IMR-90 (cell line): ENCODE measurements at regions not wholly inside any gene's neighbourhood (a gene's known extent, or its start where the extent isn't known, plus 50 kb on each side); places are given as distances from the start of the nearest gene placed in this dataset.

Source experiments
- ATAC-seq: fragments of 200-7000 bp; cut with Tn5 transposase; 2 replicates; pipeline ENCODE4 v1.9.1; 2020; ENCODE audit warnings: low read depth, mild to moderate bottlenecking, moderate library complexity
- BruUV-seq: library from RNA; stranded (reverse); fragments of 400-500 nt; replicated peaks from 2 replicates; lab custom pipeline; 2021; lab: Mats Ljungman, UMichigan
- CTCF ChIA-PET: fragments of 300-600 bp; formaldehyde crosslinking; extraction: SDS; loops from one replicate; lab custom pipeline; 2021; ENCODE audit warnings: antibody characterized with exemption; lab: Yijun Ruan, JAX
- POLR2A ChIA-PET: fragments of 300-600 bp; sonication (Branson Sonifier 250); formaldehyde crosslinking; loops from one replicate; lab custom pipeline; 2022; ENCODE audit warnings: antibody characterized with exemption; ENCODE audit not compliant: unreplicated experiment; lab: Charles Lee
- DNase-seq: peaks from one replicate; pipeline ENCODE4 v3.0.0; 2013
- H2AFZ ChIP-seq: replicated peaks from 2 replicates; pipeline ENCODE3; 2013; ENCODE audit warnings: low read length, mild to moderate bottlenecking; ENCODE audit not compliant: poor library complexity
- H2AK5ac ChIP-seq: 2 replicates; pipeline ENCODE4 v1.6.1; 2013; ENCODE audit warnings: low read depth, low read length, inconsistent platforms
- H2AK9ac ChIP-seq: replicated peaks from 2 replicates; pipeline ENCODE3; 2013; ENCODE audit warnings: mild to moderate bottlenecking, low read depth, low read length, moderate library complexity; ENCODE audit not compliant: poor library complexity
- H2BK120ac ChIP-seq: 2 replicates; pipeline ENCODE4 v1.6.1; 2013; ENCODE audit warnings: low read depth, low read length, inconsistent platforms
- H2BK15ac ChIP-seq: 3 replicates; pipeline ENCODE4 v1.6.1; 2013; ENCODE audit warnings: low read depth, low read length, inconsistent platforms
- H2BK20ac ChIP-seq: 2 replicates; pipeline ENCODE4 v1.6.1; 2013; ENCODE audit warnings: low read depth, mild to moderate bottlenecking, inconsistent platforms, low read length, moderate library complexity
- H2BK5ac ChIP-seq: 2 replicates; pipeline ENCODE4 v1.6.1; 2013; ENCODE audit warnings: mild to moderate bottlenecking, low read depth, low read length, inconsistent platforms; ENCODE audit not compliant: poor library complexity, severe bottlenecking
- H3K14ac ChIP-seq: replicated peaks from 2 replicates; pipeline ENCODE4 v1.6.1; 2013; ENCODE audit warnings: low read depth, low read length, inconsistent platforms
- H3K18ac ChIP-seq: 2 replicates; pipeline ENCODE4 v1.6.1; 2013; ENCODE audit warnings: low read depth, low read length, control low read depth
- H3K23ac ChIP-seq: 2 replicates; pipeline ENCODE4 v1.6.1; 2013; ENCODE audit warnings: low read depth, low read length, inconsistent platforms
- H3K27ac ChIP-seq: 2 replicates; pipeline ENCODE4 v1.5.1; 2013; ENCODE audit warnings: mild to moderate bottlenecking, control low read depth, low read length; ENCODE audit not compliant: insufficient read depth
- H3K27me3 ChIP-seq: 2 replicates; pipeline ENCODE4 v1.6.1; 2013; ENCODE audit warnings: low read length; ENCODE audit not compliant: control insufficient read depth, insufficient read depth
- H3K36me3 ChIP-seq: 2 replicates; pipeline ENCODE4 v1.6.1; 2013; ENCODE audit warnings: low read length, mixed read lengths; ENCODE audit not compliant: control insufficient read depth, insufficient read depth
- H3K4ac ChIP-seq: 2 replicates; pipeline ENCODE4 v1.6.1; 2013; ENCODE audit warnings: low read depth, low read length, inconsistent platforms
- H3K4me1 ChIP-seq: 2 replicates; pipeline ENCODE4 v1.6.1; 2013; ENCODE audit warnings: low read length, mixed read lengths; ENCODE audit not compliant: control insufficient read depth, insufficient read depth
- H3K4me2 ChIP-seq: 2 replicates; pipeline ENCODE4 v1.6.1; 2013; ENCODE audit warnings: low read depth, mild to moderate bottlenecking, control low read depth, low read length, moderate library complexity
- H3K4me3 ChIP-seq: 2 replicates; pipeline ENCODE4 v1.5.1; 2013; ENCODE audit warnings: low read depth, mild to moderate bottlenecking, control low read depth, low read length, moderate library complexity; ENCODE audit not compliant: insufficient read depth
- H3K56ac ChIP-seq: 2 replicates; pipeline ENCODE4 v1.6.1; 2013; ENCODE audit warnings: low read length, inconsistent platforms; ENCODE audit not compliant: insufficient read depth; ENCODE audit errors: extremely low read depth
- H3K79me1 ChIP-seq, 2 experiments: 2 replicates each; pipeline ENCODE4 v1.6.1; 2013; ENCODE audit warnings: low read length in 2 of 2, inconsistent platforms in 1 of 2, low read depth in 1 of 2
- H3K9ac ChIP-seq: 2 replicates; pipeline ENCODE4 v1.6.1; 2013; ENCODE audit warnings: low read depth, low read length, control low read depth
- H3K9me1 ChIP-seq: 2 replicates; pipeline ENCODE4 v1.6.1; 2013; ENCODE audit warnings: low read length, inconsistent platforms; ENCODE audit not compliant: insufficient read depth
- H3K9me3 ChIP-seq: 2 replicates; pipeline ENCODE4 v1.6.1; 2013; ENCODE audit warnings: low read length; ENCODE audit not compliant: control insufficient read depth, insufficient read depth
- H4K20me1 ChIP-seq: 2 replicates; pipeline ENCODE4 v1.6.1; 2013; ENCODE audit warnings: low read length, inconsistent platforms; ENCODE audit not compliant: insufficient read depth
- H4K5ac ChIP-seq: 2 replicates; pipeline ENCODE4 v1.6.1; 2013; ENCODE audit warnings: mild to moderate bottlenecking, low read depth, low read length, control low read depth
- H4K8ac ChIP-seq, 2 experiments: 2 replicates each; pipeline ENCODE4 v1.6.1; 2013; ENCODE audit warnings: low read depth in 2 of 2, low read length in 2 of 2, control low read depth in 1 of 2, inconsistent platforms in 1 of 2
- H4K91ac ChIP-seq: 2 replicates; pipeline ENCODE4 v1.6.1; 2013; ENCODE audit warnings: low read depth, low read length, inconsistent platforms; ENCODE audit not compliant: insufficient read depth
- BHLHE40 ChIP-seq: fragments of 150-350 bp; IDR thresholded peaks from 2 replicates; pipeline ENCODE4 v1.6.1; 2016; ENCODE audit warnings: mild to moderate bottlenecking, low read depth, low read length
- CEBPB ChIP-seq: IDR thresholded peaks from 2 replicates; pipeline ENCODE4 v1.6.1; 2012; ENCODE audit warnings: low read depth, low read length, improper control_type of control experiment
- FOS ChIP-seq: fragments of 150-350 bp; IDR thresholded peaks from 2 replicates; pipeline ENCODE4 v1.6.1; 2016; ENCODE audit warnings: low read depth, low read length
- MAFK ChIP-seq: IDR thresholded peaks from 2 replicates; pipeline ENCODE4 v1.6.1; 2012; ENCODE audit warnings: low read depth, low read length, improper control_type of control experiment
- NFE2L2 ChIP-seq: fragments of 150-350 bp; IDR thresholded peaks from 2 replicates; pipeline ENCODE4 v1.6.1; 2016; ENCODE audit warnings: low read depth, mild to moderate bottlenecking, low read length
- RAD21 ChIP-seq: IDR thresholded peaks from 2 replicates; pipeline ENCODE4 v1.6.1; 2012; ENCODE audit warnings: low read length, improper control_type of control experiment
- RFX5 ChIP-seq: IDR thresholded peaks from 2 replicates; pipeline ENCODE4 v1.8.0; 2012; ENCODE audit warnings: low read depth, mild to moderate bottlenecking, low read length, moderate library complexity
- dilution Hi-C: fragments of 300-500 bp; cut with HindIII; formaldehyde crosslinking; loops from one replicate; pipeline ENCODE4 v1.14.3; 2018; ENCODE audit warnings: low sequenced_read_pairs; ENCODE audit not compliant: unreplicated experiment
- in situ Hi-C: fragments of 300-500 bp; cut with MboI; formaldehyde crosslinking; loops from 3 replicates; pipeline ENCODE4 v1.14.3; 2019; ENCODE audit warnings: low sequenced_read_pairs, inconsistent platforms, mixed read lengths
- intact Hi-C: fragments of 100-400 bp; cut with micrococcal nuclease; formaldehyde crosslinking; loops from 2 replicates; pipeline ENCODE4 v1.10.0; 2022
- TF ChIP-seq, protein P1 (sequence below): fragments of 150-350 bp; IDR thresholded peaks from 2 replicates; pipeline ENCODE4 v1.6.1; 2017; ENCODE audit warnings: mild to moderate bottlenecking, antibody characterized with exemption, low read length, low read depth

DNA sequence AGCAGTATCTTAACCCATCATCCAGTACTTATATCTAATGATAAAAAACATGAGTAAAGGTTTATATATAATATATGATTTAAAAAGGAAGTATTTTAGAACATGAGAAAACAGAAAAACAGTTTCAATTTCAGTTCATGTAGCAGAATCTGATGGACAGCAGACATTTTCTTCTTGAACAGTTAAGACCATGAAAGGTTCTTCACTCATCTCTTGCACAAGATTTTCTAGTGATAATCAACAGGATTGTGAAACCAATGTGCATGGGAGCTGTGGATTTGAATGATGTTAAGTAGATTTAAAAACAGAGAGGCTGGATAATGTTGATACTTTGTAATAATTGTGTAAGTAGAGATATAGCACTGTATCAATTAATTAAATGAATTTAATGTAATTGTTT lies 1297.6 kb downstream of the BRINP3 start:
- Histone ChIP-seq H3K4me1 (no peaks in the 10 kb centered on the region), H3K36me3 (no peaks in the 10 kb centered on the region), H3K79me1 (no peaks in the 10 kb centered on the region), H3K9ac (no peak overlapping the region), H4K20me1 (no peaks in the 10 kb centered on the region), H3K14ac (no peak overlapping the region), H3K4ac (no peak overlapping the region), H3K18ac (no peak overlapping the region), H4K8ac (no peak overlapping the region), H2AFZ (no peak overlapping the region), H2BK120ac (no peak overlapping the region), H4K5ac (no peak overlapping the region), H2BK5ac (no peak overlapping the region), H3K4me2 (no peak overlapping the region), H3K9me1 (no peaks in the 10 kb centered on the region), H3K56ac (no peak overlapping the region), H4K91ac (no peak overlapping the region), H2AK9ac (no peak overlapping the region), H2BK20ac (no peak overlapping the region), H2BK15ac (no peak overlapping the region), H3K4me3 (no peak overlapping the region), H3K27ac (no peak overlapping the region), H2AK5ac (no peak overlapping the region), H3K27me3 (no peaks in the 10 kb centered on the region), H3K23ac (no peak overlapping the region), H3K9me3 (no peaks in the 10 kb centered on the region)
- intact Hi-C loops (no loop called here), dilution Hi-C loops (no loop called here), in situ Hi-C loops (no loop called here)
- ChIA-PET CTCF (interaction anchor here (0.9 kb wide), 1 partner anchor 53 kb away, joined by 4 read pairs; no protein-coding TSS in a partner anchor), POLR2A (no interaction called here)
- no TSS peak for BruUV-seq
- ATAC-seq (no peak), DNase-seq (no peak)
- TF ChIP-seq FOS, result no peak
- TF ChIP-seq RFX5, result no peak
- no peak for TF ChIP-seq NFE2L2
- TF ChIP-seq CEBPB, result peak; percentile 21; the same call in 1 of the 2 replicates
- no peak for TF ChIP-seq BHLHE40
- TF ChIP-seq RAD21, result no peak
- TF ChIP-seq, protein P1, sequence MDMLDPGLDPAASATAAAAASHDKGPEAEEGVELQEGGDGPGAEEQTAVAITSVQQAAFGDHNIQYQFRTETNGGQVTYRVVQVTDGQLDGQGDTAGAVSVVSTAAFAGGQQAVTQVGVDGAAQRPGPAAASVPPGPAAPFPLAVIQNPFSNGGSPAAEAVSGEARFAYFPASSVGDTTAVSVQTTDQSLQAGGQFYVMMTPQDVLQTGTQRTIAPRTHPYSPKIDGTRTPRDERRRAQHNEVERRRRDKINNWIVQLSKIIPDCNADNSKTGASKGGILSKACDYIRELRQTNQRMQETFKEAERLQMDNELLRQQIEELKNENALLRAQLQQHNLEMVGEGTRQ, result no peak
- TF ChIP-seq MAFK, result no peak
